Stimulated activated CD8-positive, alpha-beta memory T cell treated with anti-CD3 and anti-CD28 coated beads, Interleukin-4, amount 100 ng/mL, for 24 hours (primary cell): ENCODE measurements at regions not wholly inside any gene's neighbourhood (a gene's known extent, or its start where the extent isn't known, plus 50 kb on each side); places are given as distances from the start of the nearest gene placed in this dataset.
"Not testable (repeated sequence)": the region's sequence is repeated elsewhere in the genome, so short reads cannot be mapped to it uniquely, and the experiment has no call there.

Source experiments
- DNase-seq: peaks from one replicate; pipeline ENCODE4 v3.0.0-alpha.2; 2020; ENCODE audit warnings: low read depth

- no peak for DNase-seq
Measured at GRCh38 chr14:105971593-105972500, 445.5 kb downstream of the TMEM121 start.

GRCh38 chr14:105974902-105975301, 448.5 kb downstream of the TMEM121 start:
- peak; percentile 73 for DNase-seq

- no peak for DNase-seq
Measured at GRCh38 chr14:105978618-105979295, 452.4 kb downstream of the TMEM121 start.

GRCh38 chr14:105979446-105979845, 453.1 kb downstream of the TMEM121 start:
- DNase-seq: no peak

DNA sequence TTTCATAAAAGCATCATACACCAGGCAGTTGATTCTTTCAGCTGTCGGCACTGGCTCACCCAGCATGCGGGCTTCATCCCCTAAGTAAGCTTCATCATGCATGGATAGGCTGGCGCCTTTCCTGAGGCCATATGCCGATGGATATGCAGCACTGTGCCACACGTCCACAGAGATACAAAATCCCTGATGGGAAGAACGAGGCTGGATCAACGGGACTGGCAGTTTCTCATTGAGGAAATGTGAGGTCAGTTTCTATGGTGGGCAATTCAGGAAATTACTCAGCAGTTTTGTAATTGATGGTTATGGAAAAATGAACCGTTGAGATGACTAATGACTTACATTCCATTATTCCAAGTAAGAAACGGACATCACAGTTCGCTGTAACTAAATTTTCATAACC, 453.8 kb downstream of the TMEM121 start:
- DNase-seq: no peak

GRCh38 chr14:105981517-105982302, 455.3 kb downstream of the TMEM121 start:
- not testable (repeated sequence) for DNase-seq

GRCh38 chr14:105982664-105983063, 456.3 kb downstream of the TMEM121 start:
- no peak for DNase-seq

DNA sequence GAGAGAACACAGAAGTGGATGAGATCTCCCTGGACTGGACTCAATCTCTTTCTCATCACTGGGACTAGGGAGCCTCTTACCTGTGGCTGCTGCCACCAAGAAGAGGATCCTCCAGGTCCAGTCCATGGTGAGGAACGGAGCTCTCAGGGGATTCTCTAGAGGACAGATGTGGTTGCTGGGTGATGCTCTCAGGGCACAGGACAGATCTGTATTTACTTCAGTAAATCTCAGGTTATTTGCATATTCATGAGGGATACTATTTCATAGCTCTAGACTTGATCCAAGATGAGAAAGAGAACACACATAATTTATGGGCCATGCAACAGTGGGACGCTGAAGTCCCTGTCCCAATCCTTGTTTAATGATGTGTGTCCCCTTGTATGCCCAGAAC, 460.5 kb downstream of the TMEM121 start:
- DNase-seq: no peak

- DNase-seq: no peak
Measured at GRCh38 chr14:105987563-105987962, 461.2 kb downstream of the TMEM121 start.

DNA sequence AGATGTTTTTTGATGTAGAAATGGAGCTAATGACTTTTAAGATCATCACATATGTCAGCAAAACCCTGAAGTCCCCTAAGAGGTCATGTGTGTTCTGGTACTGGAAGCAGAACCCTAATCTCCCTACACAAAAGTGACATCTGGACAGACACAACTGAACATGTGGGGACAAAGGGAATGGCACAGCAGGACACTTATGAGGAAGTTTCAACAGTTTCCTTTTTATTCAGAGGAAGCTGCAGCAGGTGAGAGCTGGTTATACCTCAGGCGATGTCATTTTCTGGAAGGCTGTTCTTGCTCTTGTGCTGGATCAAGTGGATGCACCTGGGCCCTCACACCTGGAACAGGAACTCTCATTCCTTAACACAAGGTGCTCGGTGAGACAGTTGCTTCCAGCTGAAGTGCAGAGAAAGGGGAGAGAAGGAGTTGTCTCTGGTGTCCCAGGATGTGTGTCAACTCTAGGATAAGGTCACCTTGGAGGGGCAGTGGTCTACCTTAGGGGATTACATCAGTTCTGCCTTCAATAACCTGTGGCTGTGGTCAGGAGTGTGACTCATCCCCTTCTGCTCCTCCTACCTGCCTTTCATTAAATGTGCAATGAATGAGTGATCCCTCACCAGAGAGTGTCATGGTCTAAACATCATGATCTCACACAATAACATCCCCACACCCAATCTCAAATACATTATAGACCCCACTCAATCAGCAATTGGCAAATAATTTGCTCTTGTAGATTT, 463.4 kb downstream of the TMEM121 start:
- DNase-seq: no peak

GRCh38 chr14:105991677-105992076, 465.3 kb downstream of the TMEM121 start:
- not testable (repeated sequence) for DNase-seq

DNA sequence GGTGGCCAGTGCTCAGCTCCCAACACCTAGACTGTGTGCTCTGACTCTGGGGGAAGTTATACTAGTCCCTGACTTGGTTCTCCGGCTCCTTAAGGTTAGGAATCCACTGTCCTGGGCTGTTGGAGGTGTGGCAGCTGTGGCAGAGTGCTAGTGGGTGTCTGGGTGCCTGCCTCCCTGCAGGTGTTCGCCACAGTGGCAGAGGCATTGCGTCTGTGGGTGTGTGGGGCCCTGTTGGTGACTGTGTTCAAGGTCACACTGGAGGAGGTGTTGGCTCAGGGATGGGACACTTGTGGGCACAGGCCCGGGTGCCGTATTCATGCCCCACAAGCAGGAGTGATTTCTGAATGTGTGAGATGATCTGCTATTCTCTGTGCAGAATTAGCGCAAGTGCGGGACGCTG, 467.4 kb downstream of the TMEM121 start:
- no peak for DNase-seq

- not testable (repeated sequence) for DNase-seq
Measured at GRCh38 chr14:105995011-105995710, 468.8 kb downstream of the TMEM121 start.

DNA sequence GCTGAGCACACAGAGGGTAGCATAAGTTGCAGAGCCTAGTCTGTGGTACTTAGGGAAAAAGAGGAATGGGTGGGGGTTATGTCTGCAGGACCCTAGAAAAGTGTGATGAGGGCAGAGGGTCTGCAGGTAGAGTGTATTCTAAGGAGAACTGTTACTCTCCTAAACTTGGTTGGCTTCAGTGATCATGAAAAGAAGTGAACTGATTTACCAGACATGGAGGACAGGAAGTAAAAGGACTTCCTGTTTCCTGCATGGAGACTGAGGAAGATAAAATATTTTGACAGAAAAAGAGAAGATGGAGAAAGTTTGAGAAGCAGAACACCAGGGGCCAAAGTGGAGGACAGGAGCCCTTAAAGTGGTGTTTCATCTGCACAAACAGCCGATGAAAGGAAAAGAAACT, 472.2 kb downstream of the TMEM121 start:
- DNase-seq: not testable (repeated sequence)

GRCh38 chr14:105999361-106000028, 473.1 kb downstream of the TMEM121 start:
- DNase-seq: peak; percentile 84

GRCh38 chr14:106000029-106000511, 473.7 kb downstream of the TMEM121 start:
- DNase-seq: not testable (repeated sequence)

DNA sequence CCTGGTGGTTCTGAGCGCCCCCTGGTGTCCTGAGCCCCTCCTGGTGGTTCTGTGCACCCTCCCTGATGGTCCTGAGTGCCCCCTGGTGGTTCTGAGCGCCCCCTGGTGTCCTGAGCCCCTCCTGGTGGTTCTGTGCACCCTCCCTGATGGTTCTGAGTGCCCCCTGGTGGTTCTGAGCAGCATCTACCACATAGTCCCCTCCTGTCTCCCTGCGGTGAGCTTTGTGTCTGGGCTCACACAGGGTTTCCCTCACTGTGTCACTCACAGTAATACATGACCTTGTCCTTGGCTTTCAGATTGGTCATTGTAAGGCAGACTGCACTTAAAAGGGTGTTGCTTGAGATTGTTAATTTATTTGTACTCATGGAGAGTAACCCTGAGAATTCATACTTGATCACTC, 474.9 kb downstream of the TMEM121 start:
- DNase-seq: not testable (repeated sequence)

GRCh38 chr14:106003351-106003750, 477.0 kb downstream of the TMEM121 start:
- DNase-seq: no peak

GRCh38 chr14:106004937-106005795, 478.8 kb downstream of the TMEM121 start:
- DNase-seq: peak; percentile 53
